PFSK-1 (cell line): ENCODE measurements at regions not wholly inside any gene's neighbourhood (a gene's known extent, or its start where the extent isn't known, plus 50 kb on each side); places are given as distances from the start of the nearest gene placed in this dataset.

Experiments
- FOXP2 ChIP-seq: optimal IDR thresholded peaks from 2 replicates; pipeline ENCODE3; 2011; ENCODE audit warnings: borderline replicate concordance, control low read depth, inconsistent platforms; ENCODE audit not compliant: insufficient read depth; ENCODE audit errors: extremely low read length, extremely low read depth
- POLR2AphosphoS5 ChIP-seq: IDR thresholded peaks from 2 replicates; pipeline ENCODE4 v1.6.1; 2012; ENCODE audit warnings: low read depth, mild to moderate bottlenecking, control low read depth, low read length, moderate library complexity

- TF ChIP-seq FOXP2 (no peak), POLR2AphosphoS5 (no peak)
Observed at GRCh38 chr3:87788516-87788915, 270.3 kb downstream of the CGGBP1 start.
